Muscle of arm (tissue), 1 donor: ENCODE measurements at regions not wholly inside any gene's neighbourhood (a gene's known extent, or its start where the extent isn't known, plus 50 kb on each side); places are given as distances from the start of the nearest gene placed in this dataset.

ENCODE experiments used
- DNase-seq: peaks from one replicate; pipeline ENCODE4 v3.0.0-alpha.2; 2013

- no peak for DNase-seq
Observed at GRCh38 chr4:152160225-152160800, 375.6 kb downstream of the FBXW7 start.

- no peak for DNase-seq
Observed at GRCh38 chr4:152159773-152160172, 376.1 kb downstream of the FBXW7 start.

- no peak for DNase-seq
Observed at GRCh38 chr4:152158225-152158624, 377.7 kb downstream of the FBXW7 start.

GRCh38 chr4:152157629-152158028 lies 378.3 kb downstream of the FBXW7 start:
- DNase-seq = no peak

GRCh38 chr4:152156442-152156841 lies 379.4 kb downstream of the FBXW7 start:
- no peak for DNase-seq

- DNase-seq = no peak
Observed at GRCh38 chr4:152155070-152155469, 380.8 kb downstream of the FBXW7 start.

- DNase-seq = no peak
Observed at GRCh38 chr4:152154433-152154832, 381.5 kb downstream of the FBXW7 start.

- no peak for DNase-seq
Observed at GRCh38 chr4:152153476-152154270, 382.2 kb downstream of the FBXW7 start.

- no peak for DNase-seq
Observed at GRCh38 chr4:152150214-152150613, 385.7 kb downstream of the FBXW7 start.

- no peak for DNase-seq
Observed at GRCh38 chr4:152149745-152150144, 386.1 kb downstream of the FBXW7 start.

- no peak for DNase-seq
Observed at GRCh38 chr4:152148057-152148456, 387.2 kb upstream of the GATB start.

- no peak for DNase-seq
Observed at GRCh38 chr4:152146244-152146643, 385.4 kb upstream of the GATB start.

GRCh38 chr4:152143806-152144205 lies 383.0 kb upstream of the GATB start:
- no peak for DNase-seq

- DNase-seq = no peak
Observed at GRCh38 chr4:152138451-152138850, 377.6 kb upstream of the GATB start.

GRCh38 chr4:152132776-152133175 lies 372.0 kb upstream of the GATB start:
- no peak for DNase-seq

GRCh38 chr4:152128356-152128755 lies 367.5 kb upstream of the GATB start:
- no peak for DNase-seq

- DNase-seq = no peak
Observed at GRCh38 chr4:152126238-152126637, 365.4 kb upstream of the GATB start.

GRCh38 chr4:152118819-152119553 lies 358.2 kb upstream of the GATB start:
- DNase-seq = no peak

GRCh38 chr4:152117933-152118507 lies 357.2 kb upstream of the GATB start:
- DNase-seq = no peak

GRCh38 chr4:152117520-152117919 lies 356.7 kb upstream of the GATB start:
- no peak for DNase-seq

GRCh38 chr4:152117054-152117453 lies 356.2 kb upstream of the GATB start:
- DNase-seq = no peak

- no peak for DNase-seq
Observed at GRCh38 chr4:152115794-152116193, 355.0 kb upstream of the GATB start.

- DNase-seq = no peak
Observed at GRCh38 chr4:152115118-152115517, 354.3 kb upstream of the GATB start.
